Esophagus (tissue), 2 donors: ENCODE measurements at regions not wholly inside any gene's neighbourhood (a gene's known extent, or its start where the extent isn't known, plus 50 kb on each side); places are given as distances from the start of the nearest gene placed in this dataset.
"Not testable (repeated sequence)": the region's sequence is repeated elsewhere in the genome, so short reads cannot be mapped to it uniquely, and the experiment has no call there.

Experiments
- H3K27ac ChIP-seq, 2 donors: one replicate each; pipeline ENCODE4 v1.5.1; 2013; ENCODE audit warnings: low read depth in 2 of 2, mild to moderate bottlenecking in 2 of 2, inconsistent platforms in 1 of 2, low read length in 1 of 2, moderate library complexity in 1 of 2
- H3K27me3 ChIP-seq, 2 donors: one replicate each; pipeline ENCODE4 v1.6.1; 2013; ENCODE audit warnings: low read length in 2 of 2, control low read depth in 1 of 2, mild to moderate bottlenecking in 1 of 2; ENCODE audit not compliant: insufficient read depth in 2 of 2, control insufficient read depth in 1 of 2
- H3K36me3 ChIP-seq, 2 donors: one replicate each; pipeline ENCODE4 v1.6.1; 2013; ENCODE audit warnings: low read length in 1 of 2; ENCODE audit not compliant: control insufficient read depth in 2 of 2, insufficient read depth in 2 of 2
- H3K4me1 ChIP-seq, 2 donors: one replicate each; pipeline ENCODE4 v1.6.1; 2013; ENCODE audit warnings: low read length in 1 of 2; ENCODE audit not compliant: control insufficient read depth in 2 of 2, insufficient read depth in 2 of 2
- H3K4me3 ChIP-seq, 2 donors: one replicate each; pipeline ENCODE4 v1.5.1; 2013; ENCODE audit warnings: low read length in 2 of 2, mild to moderate bottlenecking in 2 of 2, low read depth in 1 of 2, moderate library complexity in 1 of 2
- H3K9me3 ChIP-seq, 2 donors: one replicate each; pipeline ENCODE4 v1.6.1; 2013; ENCODE audit warnings: mild to moderate bottlenecking in 2 of 2, low read depth in 1 of 2, low read length in 1 of 2, moderate library complexity in 1 of 2; ENCODE audit not compliant: control insufficient read depth in 2 of 2, insufficient read depth in 1 of 2
- WGBS, 2 donors: extraction: QIAGEN DNeasy Blood & Tissue Kit; methylation state at CpG; one replicate each; pipeline ENCODE4 v1.1.7; 2013; 5-methylcytosine and 5-hydroxymethylcytosine counted together
- donor health status: healthy with polysubstance abuse.
- donor health status: Bipolar disorder and iron deficiency.

DNA sequence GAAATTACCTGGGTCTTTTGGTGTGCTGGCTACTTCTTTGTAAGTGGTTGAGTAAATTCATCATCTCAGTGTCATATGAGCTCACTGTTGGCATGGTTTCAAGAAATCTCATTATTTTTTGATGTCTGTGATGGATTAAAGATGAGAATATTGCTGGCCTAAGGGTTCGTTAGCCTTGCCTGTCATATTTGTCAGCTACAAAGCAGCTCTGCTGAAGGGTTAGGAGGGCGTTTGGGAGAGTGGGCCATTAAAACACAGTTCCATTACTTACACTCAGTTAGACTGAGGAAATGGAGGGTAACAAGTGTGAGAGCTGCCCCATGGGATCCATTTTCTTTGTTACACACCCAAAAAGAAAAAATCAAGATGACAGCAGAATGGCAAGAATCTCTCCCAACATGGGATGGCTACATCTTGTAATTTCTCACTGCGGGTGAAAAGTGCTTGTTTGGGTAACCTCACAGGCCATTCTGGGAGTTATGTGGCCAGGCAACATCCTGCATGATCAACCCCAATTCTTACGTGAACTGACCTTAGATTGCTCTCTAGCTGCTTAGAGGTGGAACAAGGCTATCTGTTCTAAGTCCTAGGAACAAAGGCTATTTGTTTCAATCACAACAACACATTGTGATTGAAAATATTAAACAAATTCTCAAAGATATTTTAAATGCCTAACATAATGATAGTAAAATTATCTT is 609.5 kb upstream of the RGMB start:
- whole genome bisulfite sequencing, 2 donors = 64 to 66% methylated on average over 4 of the region's 4 CpGs
- no peak overlapping the region for H3K4me3 ChIP-seq
- H3K36me3 ChIP-seq = no peaks in the 10 kb centered on the region
- no peak overlapping the region for H3K27ac ChIP-seq
- H3K9me3 ChIP-seq = no peaks in the 10 kb centered on the region
- no peaks in the 10 kb centered on the region for H3K4me1 ChIP-seq
- H3K27me3 ChIP-seq = no peaks in the 10 kb centered on the region

DNA sequence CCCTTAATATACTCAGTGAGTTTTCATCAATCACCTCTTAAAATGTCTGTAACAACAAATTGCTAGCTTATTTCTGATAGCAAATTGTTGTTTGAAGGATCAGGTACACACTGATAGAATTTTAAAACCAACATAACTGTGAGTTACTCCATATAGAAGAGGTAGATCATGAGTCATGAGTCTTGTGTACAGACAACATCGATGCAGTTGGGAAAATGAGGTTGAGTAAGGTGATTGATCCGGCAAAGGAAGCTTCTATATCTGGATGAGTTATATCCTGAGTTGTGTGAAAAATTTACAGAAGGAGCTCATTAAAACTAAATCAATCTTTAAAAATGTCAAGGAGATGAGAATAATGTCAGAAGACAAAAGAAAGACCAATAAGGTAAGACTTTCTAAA is 604.6 kb upstream of the RGMB start:
- no peaks in the 10 kb centered on the region for H3K36me3 ChIP-seq
- H3K4me1 ChIP-seq = no peaks in the 10 kb centered on the region
- no peaks in the 10 kb centered on the region for H3K27me3 ChIP-seq
- H3K9me3 ChIP-seq = no peaks in the 10 kb centered on the region
- WGBS, 2 donors = 81 to 85% methylated on average over 2 of the region's 2 CpGs
- no peak overlapping the region for H3K4me3 ChIP-seq
- H3K27ac ChIP-seq = no peak overlapping the region

DNA sequence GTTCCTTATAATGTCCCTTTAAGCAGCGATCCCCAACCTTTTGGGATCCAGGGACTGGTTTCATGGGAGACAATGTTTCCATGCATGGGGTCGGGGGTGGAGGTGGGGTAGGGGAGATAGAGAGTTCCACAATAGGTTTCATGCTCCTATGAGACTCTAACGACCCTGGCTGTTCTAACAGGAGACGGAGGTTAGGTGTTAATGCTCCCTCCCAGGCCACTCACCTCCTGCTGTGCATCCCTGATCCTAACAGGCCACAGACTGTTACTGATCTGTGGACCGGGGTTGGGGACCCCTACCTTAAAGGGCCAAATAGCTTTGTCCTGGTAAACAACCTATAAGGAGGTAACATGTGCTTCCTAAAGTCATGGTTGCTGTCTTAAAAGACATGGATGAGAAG is 602.5 kb upstream of the RGMB start:
- Histone ChIP-seq H3K9me3 (no peaks in the 10 kb centered on the region), H3K4me1 (no peaks in the 10 kb centered on the region), H3K36me3 (no peaks in the 10 kb centered on the region), H3K27me3 (no peaks in the 10 kb centered on the region), H3K4me3 (no peak overlapping the region), H3K27ac (no peak overlapping the region)
- WGBS, 2 donors = 62% methylated on average over 5 of the region's 5 CpGs

DNA sequence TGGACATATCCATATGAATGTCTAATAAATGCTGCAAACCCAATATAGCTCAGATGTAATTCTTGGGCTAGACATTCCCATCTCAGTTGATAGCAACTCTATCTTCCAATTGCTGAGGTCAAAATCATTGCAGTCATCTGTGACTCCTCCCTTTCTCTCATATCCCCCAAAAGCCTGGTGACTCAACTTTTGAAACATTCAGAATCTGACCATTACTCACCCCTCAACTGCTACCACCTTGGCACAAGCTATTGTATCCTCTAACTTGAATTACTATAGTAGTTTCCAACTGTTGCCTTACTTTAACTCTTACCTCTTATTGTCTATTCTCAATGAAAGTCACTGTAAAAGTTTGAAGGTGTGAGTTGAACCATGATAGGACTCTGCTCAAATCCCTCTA is 600.1 kb upstream of the RGMB start:
- H3K36me3 ChIP-seq = no peaks in the 10 kb centered on the region
- H3K27ac ChIP-seq = no peak overlapping the region
- H3K27me3 ChIP-seq = no peaks in the 10 kb centered on the region
- H3K4me3 ChIP-seq = no peak overlapping the region
- H3K4me1 ChIP-seq = no peaks in the 10 kb centered on the region
- H3K9me3 ChIP-seq = no peaks in the 10 kb centered on the region

DNA sequence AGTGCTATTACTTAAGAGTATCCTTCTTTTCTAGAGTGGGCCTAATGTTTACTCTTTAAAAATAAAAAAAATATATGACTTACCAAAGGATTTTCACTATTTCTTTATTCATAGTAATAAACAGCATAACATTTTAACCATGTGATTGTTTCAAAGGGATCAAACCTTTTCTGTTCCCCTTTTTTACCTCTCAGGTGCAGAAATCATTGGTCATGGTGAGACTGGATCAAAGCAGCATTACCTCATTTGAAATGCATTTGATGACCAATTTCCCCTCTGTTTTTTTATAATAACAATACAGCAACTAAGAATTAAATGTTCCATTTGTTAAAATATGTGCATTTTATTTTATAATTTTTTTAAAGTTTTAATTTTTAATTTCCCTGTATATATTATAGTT is 598.0 kb upstream of the RGMB start:
- H3K36me3 ChIP-seq = no peaks in the 10 kb centered on the region
- H3K27me3 ChIP-seq = no peaks in the 10 kb centered on the region
- no peaks in the 10 kb centered on the region for H3K9me3 ChIP-seq
- H3K27ac ChIP-seq = no peak overlapping the region
- H3K4me1 ChIP-seq = no peaks in the 10 kb centered on the region
- no peak overlapping the region for H3K4me3 ChIP-seq

DNA sequence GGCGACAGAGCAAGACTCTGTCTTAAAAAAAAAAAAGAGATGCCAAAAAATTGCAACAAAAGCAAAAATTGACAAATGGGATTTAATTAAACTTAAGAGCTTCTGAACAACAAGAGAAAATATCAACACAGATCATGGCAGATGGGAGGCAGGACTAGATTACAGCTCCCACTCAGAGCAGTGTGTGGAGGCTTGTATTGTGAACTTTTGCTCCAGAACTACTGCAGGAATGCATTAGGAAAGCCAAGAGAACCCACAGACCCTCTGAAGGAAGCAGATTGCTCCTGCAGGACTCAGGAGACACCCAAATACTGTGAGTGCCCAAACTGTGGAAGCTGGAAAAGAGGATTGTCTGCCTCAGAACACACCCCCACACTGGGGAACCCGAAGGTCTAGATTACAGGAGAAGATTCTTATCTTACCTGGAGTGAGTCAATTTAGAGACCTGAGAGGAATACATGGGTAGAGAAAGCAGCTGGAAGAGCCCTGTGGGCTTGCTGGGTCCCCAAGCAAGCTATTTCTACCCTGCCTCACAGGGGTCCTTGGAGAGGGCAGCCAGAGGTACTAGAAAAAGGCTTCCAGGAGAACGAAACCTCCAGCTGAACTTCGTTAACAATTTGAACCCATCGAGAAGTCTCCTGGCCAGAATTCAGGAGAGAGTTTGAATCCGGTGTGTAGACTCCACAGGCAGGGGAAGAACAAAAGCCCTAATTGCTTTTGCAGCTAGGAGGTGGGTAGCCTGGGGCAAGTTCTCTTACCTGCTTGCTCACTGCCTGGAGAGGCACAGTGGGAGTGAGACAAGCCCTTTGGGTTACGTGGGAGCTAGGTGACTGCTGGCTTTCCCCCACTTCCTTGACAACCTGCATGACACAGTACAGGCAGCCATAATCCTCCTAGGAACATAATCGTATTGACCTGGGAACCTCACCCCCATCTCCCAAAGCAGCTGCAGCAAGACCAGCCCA is 593.4 kb upstream of the RGMB start:
- H3K4me3 ChIP-seq = no peak overlapping the region
- no peaks in the 10 kb centered on the region for H3K9me3 ChIP-seq
- H3K36me3 ChIP-seq = no peaks in the 10 kb centered on the region
- H3K27me3 ChIP-seq = no peaks in the 10 kb centered on the region
- 62 to 70% methylated on average over 8 of the region's 8 CpGs for WGBS, 2 donors
- H3K4me1 ChIP-seq = no peaks in the 10 kb centered on the region
- no peak overlapping the region for H3K27ac ChIP-seq

DNA sequence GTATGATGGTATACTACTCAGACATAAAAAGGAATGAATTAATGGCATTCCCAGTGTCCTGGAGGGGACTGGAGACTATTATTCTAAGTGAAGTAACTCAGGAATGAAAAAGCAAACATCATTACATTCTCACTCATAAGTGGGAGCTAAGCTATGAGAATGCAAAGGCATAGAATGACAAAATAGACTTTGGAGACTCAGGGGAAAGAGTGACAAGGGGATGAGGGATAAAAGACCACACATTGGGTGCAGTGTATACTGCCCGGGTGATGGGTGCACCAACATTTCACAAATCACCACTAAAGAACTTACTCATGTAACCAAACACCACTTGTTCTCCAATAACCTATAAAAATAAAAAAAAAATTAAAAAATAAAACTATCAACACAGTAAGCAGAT is 587.3 kb upstream of the RGMB start:
- H3K27ac ChIP-seq = no peak overlapping the region
- 89 to 97% methylated on average over 1 of the region's 1 CpG for WGBS, 2 donors

DNA sequence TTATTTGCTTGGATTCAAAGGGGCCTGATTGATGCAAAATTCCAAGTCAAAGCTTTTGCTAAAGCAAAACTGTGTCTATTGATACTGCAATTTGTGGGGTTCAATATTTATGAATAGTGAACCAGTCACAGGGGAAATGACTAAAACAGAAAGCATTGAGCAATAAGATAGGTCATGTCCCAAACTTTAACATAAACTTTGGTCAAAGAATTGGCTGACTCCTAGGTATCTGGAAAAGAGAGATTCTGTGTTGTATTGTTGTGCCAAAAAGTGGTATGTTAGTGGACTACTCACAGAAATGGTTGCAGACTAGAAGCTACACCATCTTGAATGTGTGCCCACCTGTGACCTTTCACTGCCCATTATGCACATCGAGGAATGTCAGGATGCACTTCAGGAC is 585.5 kb upstream of the RGMB start:
- Histone ChIP-seq H3K4me1 (no peaks in the 10 kb centered on the region), H3K4me3 (no peak overlapping the region), H3K27ac (no peak overlapping the region), H3K27me3 (no peaks in the 10 kb centered on the region), H3K36me3 (no peaks in the 10 kb centered on the region), H3K9me3 (no peaks in the 10 kb centered on the region)
- WGBS, 2 donors = 89 to 91% methylated on average over 1 of the region's 1 CpG

More for the DNA sequence above, 587.3 kb upstream of the RGMB start:
- Histone ChIP-seq H3K27me3 (no peaks in the 10 kb centered on the region), H3K9me3 (no peaks in the 10 kb centered on the region), H3K4me3 (no peak overlapping the region), H3K4me1 (no peaks in the 10 kb centered on the region), H3K36me3 (no peaks in the 10 kb centered on the region)

DNA sequence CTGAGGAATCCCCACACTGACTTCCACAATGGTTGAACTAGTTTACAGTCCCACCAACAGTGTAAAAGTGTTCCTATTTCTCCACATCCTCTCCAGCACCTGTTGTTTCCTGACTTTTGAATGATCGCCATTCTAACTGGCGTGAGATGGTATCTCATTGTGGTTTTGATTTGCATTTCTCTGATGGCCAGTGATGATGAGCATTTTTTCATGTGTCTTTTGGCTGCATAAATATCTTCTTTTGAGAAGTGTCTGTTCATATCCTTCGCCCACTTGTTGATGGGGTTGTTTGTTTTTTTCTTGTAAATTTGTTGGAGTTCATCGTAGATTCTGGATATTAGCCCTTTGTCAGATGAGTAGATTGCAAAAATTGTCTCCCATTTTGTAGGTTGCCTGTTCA is 583.1 kb upstream of the RGMB start:
- H3K27ac ChIP-seq = not testable (repeated sequence)

More for the DNA sequence above, 583.1 kb upstream of the RGMB start:
- not testable (repeated sequence) for H3K9me3 ChIP-seq, H3K4me1 ChIP-seq, H3K27me3 ChIP-seq, H3K36me3 ChIP-seq, H3K4me3 ChIP-seq
- 98 to 100% methylated on average over 2 of the region's 4 CpGs for WGBS, 2 donors
